GM10248 (cell line): ENCODE measurements at regions not wholly inside any gene's neighbourhood (a gene's known extent, or its start where the extent isn't known, plus 50 kb on each side); places are given as distances from the start of the nearest gene placed in this dataset.

Experiments
- CTCF ChIA-PET: fragments of 300-600 bp; sonication (Branson Sonifier 250); formaldehyde crosslinking; extraction: SDS; loops from one replicate; lab custom pipeline; 2021; ENCODE audit warnings: antibody characterized with exemption; lab: Yijun Ruan, JAX
- POLR2A ChIA-PET: fragments of 350-650 bp; sonication (Branson Sonifier 250); formaldehyde crosslinking; extraction: SDS; loops from one replicate; lab custom pipeline; 2020; ENCODE audit warnings: antibody characterized with exemption; lab: Yijun Ruan, JAX
- DNase-seq: peaks from one replicate; pipeline ENCODE4 v3.0.0; 2012; ENCODE audit errors: extremely low spot score
- CTCF ChIP-seq: IDR thresholded peaks from 2 replicates; pipeline ENCODE4 v1.5.1; 2012; ENCODE audit warnings: mild to moderate bottlenecking, low read depth; ENCODE audit errors: extremely low read depth, missing control alignments, control extremely low read depth

GRCh38 chr4:188683571-188683970 lies 544.3 kb downstream of the TRIML1 start:
- no peak for TF ChIP-seq CTCF
- POLR2A ChIA-PET: no interaction called here
- CTCF ChIA-PET: no interaction called here
- DNase-seq: no peak

- ChIA-PET CTCF (no interaction called here), POLR2A (no interaction called here)
Observed at GRCh38 chr4:188688956-188689355, 549.7 kb downstream of the TRIML1 start.

GRCh38 chr4:188691811-188692210 lies 552.6 kb downstream of the TRIML1 start:
- POLR2A ChIA-PET: no interaction called here
- CTCF ChIA-PET: interaction anchor here (1.0 to 1.1 kb wide), 2 partner anchors 11 to 19 kb away, joined by 3 read pairs; no protein-coding TSS in a partner anchor
- no peak for TF ChIP-seq CTCF
- DNase-seq: no peak

More at GRCh38 chr4:188688956-188689355, 549.7 kb downstream of the TRIML1 start:
- no peak for TF ChIP-seq CTCF
- DNase-seq: no peak

GRCh38 chr4:188695261-188695660 lies 556.0 kb downstream of the TRIML1 start:
- TF ChIP-seq CTCF: no peak
- DNase-seq: no peak
- ChIA-PET CTCF (no interaction called here), POLR2A (no interaction called here)

GRCh38 chr4:188697243-188697642 lies 558.0 kb downstream of the TRIML1 start:
- CTCF ChIA-PET: no interaction called here
- TF ChIP-seq CTCF: no peak
- POLR2A ChIA-PET: no interaction called here
- no peak for DNase-seq

GRCh38 chr4:188701952-188702351 lies 562.7 kb downstream of the TRIML1 start:
- TF ChIP-seq CTCF: no peak
- ChIA-PET POLR2A (no interaction called here), CTCF (no interaction called here)
- DNase-seq: no peak

- POLR2A ChIA-PET: no interaction called here
- CTCF ChIA-PET: no interaction called here
Observed at GRCh38 chr4:188704288-188704687, 565.0 kb downstream of the TRIML1 start.

More at GRCh38 chr4:188704288-188704687, 565.0 kb downstream of the TRIML1 start:
- DNase-seq: no peak
- no peak for TF ChIP-seq CTCF
